Small intestine (tissue), 7 donors: ENCODE measurements at regions not wholly inside any gene's neighbourhood (a gene's known extent, or its start where the extent isn't known, plus 50 kb on each side); places are given as distances from the start of the nearest gene placed in this dataset.

ENCODE experiments used
- DNase-seq, 2 donors: peaks; one replicate each; pipeline versions ENCODE4 v3.0.0 to v3.0.0-alpha.2; 2013
- FAIRE-seq: peaks from 2 replicates; lab custom pipeline; 2012; peaks lifted over from hg19 to GRCh38; lab: Jason Lieb, UNC
- H3K27ac ChIP-seq, 3 donors: one replicate each; pipeline ENCODE4 v1.5.1; 2013; ENCODE audit warnings: low read length in 2 of 3, mild to moderate bottlenecking in 2 of 3, control low read depth in 1 of 3, inconsistent platforms in 1 of 3, low read depth in 1 of 3, moderate library complexity in 1 of 3
- H3K27me3 ChIP-seq, 3 donors: one replicate each; pipeline ENCODE4 v1.6.1; 2013; ENCODE audit warnings: low read length in 3 of 3, inconsistent platforms in 1 of 3; ENCODE audit not compliant: control insufficient read depth in 3 of 3, insufficient read depth in 3 of 3
- H3K36me3 ChIP-seq, 3 donors: one replicate each; pipeline ENCODE4 v1.6.1; 2013; ENCODE audit warnings: low read length in 3 of 3, inconsistent platforms in 1 of 3, low read depth in 1 of 3, mild to moderate bottlenecking in 1 of 3, moderate library complexity in 1 of 3; ENCODE audit not compliant: control insufficient read depth in 3 of 3, insufficient read depth in 2 of 3
- H3K4me1 ChIP-seq, 3 donors: one replicate each; pipeline ENCODE4 v1.6.1; 2013; ENCODE audit warnings: low read length in 2 of 3, inconsistent platforms in 1 of 3, low read depth in 1 of 3, mild to moderate bottlenecking in 1 of 3, moderate library complexity in 1 of 3; ENCODE audit not compliant: control insufficient read depth in 3 of 3, insufficient read depth in 2 of 3
- H3K4me3 ChIP-seq, 3 donors: one replicate each; pipeline ENCODE4 v1.5.1; 2013; ENCODE audit warnings: low read length in 3 of 3, control low read depth in 1 of 3, inconsistent platforms in 1 of 3, low read depth in 1 of 3, mild to moderate bottlenecking in 1 of 3, moderate library complexity in 1 of 3
- H3K9me3 ChIP-seq, 2 donors: one replicate each; pipeline ENCODE4 v1.6.1; 2013; ENCODE audit warnings: low read depth in 1 of 2, low read length in 1 of 2; ENCODE audit not compliant: control insufficient read depth in 2 of 2, insufficient read depth in 1 of 2
- WGBS, 3 donors: extraction: QIAGEN DNeasy Blood & Tissue Kit; methylation state at CpG; one replicate each; pipeline ENCODE4 v1.1.7; 2013; 5-methylcytosine and 5-hydroxymethylcytosine counted together
- donor health status: healthy with polysubstance abuse.
- donor health status: control.
- donor health status: control.
- donor health status: Bipolar disorder and iron deficiency.
- donor health status: healthy.

DNA sequence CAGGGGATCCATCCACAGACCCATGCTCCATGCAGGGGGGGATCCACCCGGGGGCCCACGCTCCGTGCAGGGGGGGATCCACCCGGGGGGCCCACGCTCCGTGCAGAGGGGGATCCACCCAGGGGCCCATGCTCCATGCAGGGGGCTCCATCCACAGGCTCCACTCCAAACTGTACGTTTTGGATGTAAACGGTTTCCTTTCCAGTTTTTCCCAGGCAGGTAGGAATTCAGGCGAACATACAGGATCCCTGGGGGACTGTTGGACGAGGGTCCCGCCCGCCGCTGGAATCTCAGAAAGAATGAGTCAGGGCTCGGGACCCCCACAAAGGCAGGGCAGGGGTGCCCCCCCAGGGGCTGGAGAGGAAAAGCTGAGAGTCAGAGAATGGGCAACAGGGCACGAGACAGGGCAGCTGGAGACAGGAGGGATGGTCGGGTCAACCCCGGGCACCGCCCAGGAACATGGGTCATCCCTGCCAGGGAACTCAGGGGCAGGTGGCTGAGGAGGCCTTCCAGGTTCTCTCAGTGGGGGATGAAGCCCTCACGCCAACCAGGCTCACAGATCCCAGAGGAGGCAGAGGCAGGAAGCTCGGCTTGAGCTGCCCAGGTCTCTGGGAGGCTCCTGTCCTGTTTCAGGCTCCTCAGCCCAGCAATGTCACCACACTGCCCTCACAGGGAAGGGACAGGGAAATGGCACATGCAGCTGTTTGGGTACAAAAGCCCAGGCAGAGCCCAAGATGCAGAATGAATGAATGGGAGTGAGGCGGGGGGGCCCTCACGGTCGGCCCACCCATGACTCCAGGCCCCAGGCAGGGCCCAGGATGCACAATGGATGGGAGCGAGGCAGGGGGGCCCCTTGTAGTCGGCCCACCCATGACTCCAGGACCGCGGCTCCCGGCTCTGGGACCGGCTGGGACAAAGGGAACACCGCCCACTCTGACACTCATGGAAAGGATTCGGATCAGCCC is 200.2 kb downstream of the BRD1 start:
- no peak overlapping the region for H3K4me3 ChIP-seq
- no peak overlapping the region for H3K27ac ChIP-seq
- H3K4me1 ChIP-seq: no peaks in the 10 kb centered on the region
- H3K9me3 ChIP-seq: no peaks in the 10 kb centered on the region
- H3K36me3 ChIP-seq: no peaks in the 10 kb centered on the region
- DNase-seq (no peak), FAIRE-seq (no peak)
- WGBS, 3 donors: 69 to 83% (median 72%) methylated on average over 31 of the region's 31 CpGs
- H3K27me3 ChIP-seq: no peaks in the 10 kb centered on the region

DNA sequence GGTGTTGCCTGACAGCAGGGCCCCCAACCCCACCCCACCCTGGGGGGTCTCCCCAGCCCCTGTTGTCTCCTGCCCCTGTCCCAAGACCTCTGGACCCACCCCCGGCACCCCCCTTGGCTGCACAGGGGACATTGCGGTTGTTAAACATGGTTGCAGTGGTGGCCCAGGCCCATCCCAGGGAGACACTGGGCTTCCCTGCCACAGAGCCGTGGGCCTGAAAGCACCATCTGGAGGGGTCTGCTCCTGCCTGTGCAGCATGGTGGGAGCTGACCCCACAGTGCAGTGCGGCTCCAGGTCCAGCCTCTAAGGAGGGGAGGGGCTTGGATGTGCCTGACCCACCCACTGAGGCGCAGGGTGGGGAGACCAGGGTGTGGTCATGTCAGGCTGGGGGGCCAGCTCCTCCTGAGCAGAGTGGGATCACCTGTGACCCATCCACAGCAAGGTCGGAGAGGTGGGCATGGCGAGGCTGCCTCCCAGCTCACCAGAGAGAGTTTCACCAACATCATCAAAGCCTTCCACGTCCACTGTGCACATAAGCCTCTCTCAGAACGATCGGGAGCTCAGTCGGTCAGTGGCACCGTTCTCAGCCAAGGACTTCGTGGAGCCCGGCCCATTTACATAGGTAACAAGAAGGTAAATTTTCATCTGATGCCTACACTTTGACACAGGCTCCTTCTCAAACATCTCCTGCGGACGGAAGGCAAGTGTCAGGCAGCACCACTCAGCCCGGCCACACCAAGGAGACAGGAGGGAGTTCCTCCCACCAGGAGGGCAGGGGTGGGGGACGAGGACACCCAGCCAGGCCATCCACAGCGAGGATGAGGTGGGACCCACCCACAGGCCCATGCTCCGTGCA is 201.1 kb downstream of the BRD1 start:
- no peak overlapping the region for H3K4me3 ChIP-seq
- H3K4me1 ChIP-seq: no peaks in the 10 kb centered on the region
- WGBS, 3 donors: 71 to 87% (median 72%) methylated on average over 20 of the region's 20 CpGs
- no peaks in the 10 kb centered on the region for H3K36me3 ChIP-seq
- no peaks in the 10 kb centered on the region for H3K27me3 ChIP-seq
- FAIRE-seq (no peak), DNase-seq (no peak)
- H3K27ac ChIP-seq: no peak overlapping the region
- H3K9me3 ChIP-seq: no peaks in the 10 kb centered on the region

DNA sequence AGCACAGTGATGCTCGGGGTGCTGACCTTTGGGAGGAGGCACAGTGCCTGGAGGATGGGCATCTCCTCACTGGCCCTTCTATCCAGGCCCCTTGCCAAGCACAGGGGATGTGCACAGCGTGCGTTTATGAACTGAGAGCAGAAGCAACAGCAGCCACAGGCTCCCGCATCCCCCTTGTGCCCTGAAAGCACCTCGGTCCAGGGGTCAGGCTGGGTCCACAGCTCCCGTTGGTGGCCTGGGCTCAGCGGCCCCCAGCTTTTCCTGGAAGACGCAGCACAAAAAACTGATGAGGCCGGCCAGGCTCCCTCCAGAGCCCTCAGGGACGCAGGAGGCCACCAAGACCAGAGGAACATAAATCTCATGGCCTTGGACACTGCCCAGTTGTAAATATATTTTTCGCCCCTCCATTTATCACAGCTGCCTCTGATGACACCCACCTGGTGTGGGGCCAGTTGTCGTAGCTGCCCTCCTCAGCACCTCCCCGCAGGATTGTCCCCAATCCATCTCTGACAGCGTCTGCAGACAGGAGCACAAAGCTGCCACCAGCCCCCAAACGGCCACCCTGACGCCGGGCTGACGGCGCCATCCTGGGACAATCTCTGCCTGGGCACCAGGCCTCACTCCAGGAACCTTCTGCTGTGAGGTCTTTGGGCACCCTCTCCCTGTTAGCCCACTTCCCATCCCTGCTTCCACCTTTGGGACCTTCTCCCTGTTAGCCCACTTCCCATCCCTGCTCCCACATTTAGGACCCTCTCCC is 203.1 kb downstream of the BRD1 start:
- Histone ChIP-seq H3K27ac (no peak overlapping the region), H3K27me3 (no peaks in the 10 kb centered on the region), H3K9me3 (no peaks in the 10 kb centered on the region), H3K4me1 (no peaks in the 10 kb centered on the region), H3K36me3 (no peaks in the 10 kb centered on the region), H3K4me3 (no peak overlapping the region)
- FAIRE-seq: no peak
- 59 to 78% (median 67%) methylated on average over 19 of the region's 19 CpGs for WGBS, 3 donors
- no peak for DNase-seq

DNA sequence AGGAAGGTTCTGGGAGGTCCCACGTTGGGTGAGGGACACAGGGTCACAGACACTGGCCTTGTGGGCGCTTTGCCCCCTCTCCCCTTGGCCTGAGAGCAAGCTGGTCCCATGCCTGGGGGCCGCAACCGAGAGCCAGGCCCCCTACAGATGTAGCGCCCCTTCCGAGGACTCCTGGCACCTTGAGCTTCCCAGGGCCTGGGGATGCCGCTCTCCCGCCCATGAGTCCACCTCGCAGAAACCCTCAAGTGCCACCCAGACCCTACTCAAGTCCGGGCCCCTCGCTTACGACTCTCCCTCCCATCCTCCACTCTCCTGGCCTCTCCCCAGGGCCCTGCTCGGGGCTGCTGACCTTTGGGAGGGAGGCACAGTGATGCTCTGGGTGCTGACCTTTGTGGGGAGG is 204.0 kb downstream of the BRD1 start:
- 72 to 89% (median 74%) methylated on average over 13 of the region's 13 CpGs for WGBS, 3 donors
- Histone ChIP-seq H3K27ac (no peak overlapping the region), H3K27me3 (no peaks in the 10 kb centered on the region)

DNA sequence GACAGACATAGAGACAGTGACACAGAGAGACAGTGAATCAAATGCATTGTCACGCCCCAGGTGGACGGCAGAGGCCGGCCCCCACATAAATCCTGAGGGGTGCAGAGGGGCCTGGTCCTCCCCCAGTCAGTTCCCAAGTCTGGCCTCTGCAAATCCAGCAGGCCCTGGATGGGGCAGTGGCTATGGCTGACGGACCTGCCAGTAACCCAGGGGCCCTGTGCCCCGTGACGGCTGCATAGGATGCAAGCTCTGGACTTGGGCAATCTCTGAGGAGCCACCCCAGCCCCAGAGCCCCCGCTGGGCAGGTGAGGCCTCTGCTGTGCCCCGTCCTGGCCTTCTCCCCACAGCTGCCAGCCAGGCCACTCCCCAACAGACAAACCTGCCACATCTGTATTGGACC is 204.5 kb downstream of the BRD1 start:
- H3K9me3 ChIP-seq: no peaks in the 10 kb centered on the region
- no peaks in the 10 kb centered on the region for H3K27me3 ChIP-seq
- DNase-seq (no peak), FAIRE-seq (no peak)
- 54 to 82% (median 78%) methylated on average over 6 to 8 of the region's 8 CpGs for WGBS, 3 donors
- no peak overlapping the region for H3K4me3 ChIP-seq
- no peaks in the 10 kb centered on the region for H3K4me1 ChIP-seq
- no peaks in the 10 kb centered on the region for H3K36me3 ChIP-seq
- no peak overlapping the region for H3K27ac ChIP-seq

More for the DNA sequence above, 204.0 kb downstream of the BRD1 start:
- FAIRE-seq (no peak), DNase-seq (no peak)
- no peaks in the 10 kb centered on the region for H3K36me3 ChIP-seq
- no peaks in the 10 kb centered on the region for H3K9me3 ChIP-seq
- no peaks in the 10 kb centered on the region for H3K4me1 ChIP-seq
- no peak overlapping the region for H3K4me3 ChIP-seq

DNA sequence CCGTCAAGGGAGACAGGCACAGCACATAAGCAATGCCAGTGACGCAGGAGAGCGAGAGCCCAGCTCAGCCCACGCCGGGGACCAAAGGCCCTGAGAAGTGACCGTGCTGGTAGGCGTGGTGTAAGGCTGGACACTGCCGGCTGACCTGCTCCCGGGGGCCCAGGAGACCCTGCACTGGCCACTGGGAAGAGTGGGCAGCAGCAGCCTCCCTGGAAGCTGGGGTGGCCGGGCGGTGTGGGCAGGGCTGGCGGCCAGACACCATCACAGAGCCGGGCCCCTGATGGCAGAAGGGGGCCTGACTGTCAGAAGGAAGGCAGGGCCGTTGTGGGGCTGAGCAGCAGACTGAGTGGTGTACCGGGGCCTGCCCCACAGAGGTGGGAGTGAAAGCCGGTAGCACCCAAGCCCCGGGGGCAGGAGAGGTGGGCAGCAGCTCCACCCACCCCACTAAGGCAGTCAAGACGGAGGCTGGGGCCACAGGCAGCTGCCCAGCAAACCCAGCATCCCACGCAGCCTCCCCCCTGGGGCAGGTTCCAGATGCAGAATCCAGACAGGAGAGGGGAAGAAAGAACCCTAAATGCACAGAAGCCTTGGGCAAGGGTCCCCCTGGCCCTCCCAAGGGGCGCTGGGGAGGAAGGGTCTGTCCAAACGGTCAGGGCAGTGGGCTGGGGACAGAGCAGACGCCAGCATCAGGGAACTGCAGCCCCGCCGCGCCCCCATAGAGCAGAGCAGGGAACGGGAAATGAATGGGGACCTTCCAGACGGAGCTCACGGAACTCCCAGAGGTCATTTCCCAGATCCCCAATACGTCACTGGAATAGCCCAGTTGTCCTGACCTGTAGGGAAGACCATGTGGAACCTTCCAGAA is 205.2 kb downstream of the BRD1 start:
- WGBS, 3 donors: 71 to 87% (median 77%) methylated on average over 21 to 29 of the region's 29 CpGs
- Histone ChIP-seq H3K27ac (no peak overlapping the region), H3K27me3 (no peaks in the 10 kb centered on the region), H3K9me3 (no peaks in the 10 kb centered on the region), H3K4me1 (no peaks in the 10 kb centered on the region), H3K4me3 (no peak overlapping the region), H3K36me3 (no peaks in the 10 kb centered on the region)
- FAIRE-seq (no peak), DNase-seq (no peak)

DNA sequence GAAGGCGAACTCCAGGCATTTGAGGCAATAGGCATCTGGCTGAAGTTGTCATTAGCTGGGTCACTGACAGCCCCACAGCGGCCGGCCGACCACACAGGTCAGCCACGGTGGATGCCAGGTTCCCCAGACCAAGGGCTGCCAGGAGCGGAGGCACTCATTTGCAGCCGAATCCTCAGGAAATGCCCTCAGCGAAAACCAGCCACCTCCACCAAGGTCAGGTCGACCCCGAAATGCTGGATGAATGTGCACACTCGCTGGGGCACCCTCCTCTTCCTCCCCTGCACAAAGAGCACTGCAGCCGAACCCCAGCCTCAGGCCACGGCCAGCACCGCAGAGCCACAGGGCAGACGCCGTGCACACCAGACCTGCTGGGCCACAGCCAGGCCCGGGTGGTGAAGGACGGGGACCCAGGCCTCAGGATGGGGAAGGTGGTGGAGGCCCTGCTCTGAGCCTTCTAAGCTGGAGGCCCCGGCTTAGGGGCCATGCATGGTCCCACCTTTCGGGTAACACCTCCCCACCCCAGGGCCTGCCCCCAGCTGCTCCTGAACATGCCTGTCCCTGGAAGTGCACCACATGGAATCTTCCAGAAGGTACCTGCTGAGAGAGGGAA is 206.0 kb downstream of the BRD1 start:
- Histone ChIP-seq H3K4me1 (no peaks in the 10 kb centered on the region), H3K4me3 (no peak overlapping the region), H3K36me3 (no peaks in the 10 kb centered on the region), H3K27me3 (no peaks in the 10 kb centered on the region), H3K9me3 (no peaks in the 10 kb centered on the region), H3K27ac (no peak overlapping the region)
- WGBS, 3 donors: 71 to 87% (median 81%) methylated on average over 16 to 20 of the region's 20 CpGs
- FAIRE-seq (no peak), DNase-seq (no peak)
